ENCODE measurements at regions not wholly inside any gene's neighbourhood (a gene's known extent, or its start where the extent isn't known, plus 50 kb on each side); places are given as distances from the start of the nearest gene placed in this dataset.

- Histone ChIP-seq H4K20me1 (ENCODE audit: insufficient read depth, low read length) (no peaks in the 10 kb centered on the region), H2AFZ (ENCODE audit: low read depth, low read length) (no peak overlapping the region), H3K79me2 (ENCODE audit: insufficient read depth, low read length) (no peaks in the 10 kb centered on the region), H3K36me3 (ENCODE audit: insufficient read depth, low read length) (no peaks in the 10 kb centered on the region), H3K4me1 (ENCODE audit: insufficient read depth, low read length) (no peaks in the 10 kb centered on the region), H3K9ac (ENCODE audit: low read depth, low read length) (no peak overlapping the region), H3K27ac (ENCODE audit: low read length) (no peak overlapping the region), H3K9me3 (ENCODE audit: insufficient read depth, low read length, severe bottlenecking) (no peaks in the 10 kb centered on the region), H3K4me3 (ENCODE audit: low read depth in 1 of 2, low read length in 2 of 2) (no peak overlapping the region), H3K27me3 (ENCODE audit: insufficient read depth, low read length, poor library complexity) (no peaks in the 10 kb centered on the region), H3K4me2 (ENCODE audit: insufficient read depth, low read length) (no peak overlapping the region)
- DNase-seq (no peak), ATAC-seq (ENCODE audit: insufficient read depth, low read depth) (no peak)
- TF ChIP-seq CTCF (IDR thresholded peaks at IDR 0.05; ENCODE audit: borderline replicate concordance, extremely low read depth, low read length, poor library complexity, severe bottlenecking), result no peak
- TF ChIP-seq EZH2 (IDR thresholded peaks at IDR 0.05; ENCODE audit: borderline replicate concordance, low read depth, low read length, severe bottlenecking), result no peak
Observed at GRCh38 chr16:26220894-26221293, 529.1 kb downstream of the HS3ST4 start.

- H4K20me1 ChIP-seq (ENCODE audit: insufficient read depth, low read length), result no peaks in the 10 kb centered on the region
- H3K27ac ChIP-seq (ENCODE audit: low read length), result no peak overlapping the region
- H2AFZ ChIP-seq (ENCODE audit: low read depth, low read length), result no peak overlapping the region
- H3K36me3 ChIP-seq (ENCODE audit: insufficient read depth, low read length), result no peaks in the 10 kb centered on the region
- DNase-seq, result no peak
- H3K4me1 ChIP-seq (ENCODE audit: insufficient read depth, low read length), result no peaks in the 10 kb centered on the region
- H3K9me3 ChIP-seq (ENCODE audit: insufficient read depth, low read length, severe bottlenecking), result no peaks in the 10 kb centered on the region
- no peak overlapping the region for H3K9ac ChIP-seq (ENCODE audit: low read depth, low read length)
- no peak overlapping the region for H3K4me3 ChIP-seq (ENCODE audit: low read depth in 1 of 2, low read length in 2 of 2)
- ATAC-seq (ENCODE audit: insufficient read depth, low read depth), result no peak
- TF ChIP-seq EZH2 (IDR thresholded peaks at IDR 0.05; ENCODE audit: borderline replicate concordance, low read depth, low read length, severe bottlenecking) (no peak), CTCF (IDR thresholded peaks at IDR 0.05; ENCODE audit: borderline replicate concordance, extremely low read depth, low read length, poor library complexity, severe bottlenecking) (no peak)
- no peaks in the 10 kb centered on the region for H3K27me3 ChIP-seq (ENCODE audit: insufficient read depth, low read length, poor library complexity)
- no peaks in the 10 kb centered on the region for H3K79me2 ChIP-seq (ENCODE audit: insufficient read depth, low read length)
- H3K4me2 ChIP-seq (ENCODE audit: insufficient read depth, low read length), result no peak overlapping the region
Observed at GRCh38 chr16:26231647-26232046, 539.9 kb downstream of the HS3ST4 start.

- Histone ChIP-seq H4K20me1 (ENCODE audit: insufficient read depth, low read length) (no peaks in the 10 kb centered on the region), H3K4me3 (ENCODE audit: low read depth in 1 of 2, low read length in 2 of 2) (no peak overlapping the region), H2AFZ (ENCODE audit: low read depth, low read length) (no peak overlapping the region), H3K27ac (ENCODE audit: low read length) (no peak overlapping the region), H3K4me1 (ENCODE audit: insufficient read depth, low read length) (no peaks in the 10 kb centered on the region), H3K4me2 (ENCODE audit: insufficient read depth, low read length) (no peak overlapping the region), H3K9ac (ENCODE audit: low read depth, low read length) (no peak overlapping the region), H3K79me2 (ENCODE audit: insufficient read depth, low read length) (no peaks in the 10 kb centered on the region), H3K9me3 (ENCODE audit: insufficient read depth, low read length, severe bottlenecking) (no peaks in the 10 kb centered on the region), H3K27me3 (ENCODE audit: insufficient read depth, low read length, poor library complexity) (peaks cover under 1% of the 10 kb centered on the region), H3K36me3 (ENCODE audit: insufficient read depth, low read length) (no peaks in the 10 kb centered on the region)
- no peak for ATAC-seq (ENCODE audit: insufficient read depth, low read depth)
- TF ChIP-seq CTCF (IDR thresholded peaks at IDR 0.05; ENCODE audit: borderline replicate concordance, extremely low read depth, low read length, poor library complexity, severe bottlenecking), result no peak
- no peak for TF ChIP-seq EZH2 (IDR thresholded peaks at IDR 0.05; ENCODE audit: borderline replicate concordance, low read depth, low read length, severe bottlenecking)
- DNase-seq, result no peak
Observed at GRCh38 chr16:26240807-26241206, 549.0 kb downstream of the HS3ST4 start.

DNA sequence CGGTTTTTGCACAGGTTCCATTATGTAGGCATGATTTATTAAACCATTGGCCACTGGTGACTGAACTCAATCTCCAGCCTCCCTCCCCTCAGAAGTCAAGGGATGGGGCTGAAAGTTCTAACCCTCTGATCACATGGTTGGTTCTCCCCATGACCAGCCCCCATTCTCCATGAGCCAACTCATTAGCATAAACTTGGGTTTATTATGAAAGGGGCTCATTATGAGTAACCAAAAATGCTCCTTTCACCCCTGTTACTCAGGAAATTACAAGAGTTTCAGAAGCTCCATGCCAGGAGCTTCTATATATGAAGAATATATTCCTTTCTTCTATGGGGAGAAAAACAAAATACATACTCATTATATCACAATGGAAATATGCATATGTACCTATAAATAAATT is 555.3 kb downstream of the HS3ST4 start:
- Histone ChIP-seq H2AFZ (ENCODE audit: low read depth, low read length) (no peak overlapping the region), H3K4me1 (ENCODE audit: insufficient read depth, low read length) (no peaks in the 10 kb centered on the region), H3K36me3 (ENCODE audit: insufficient read depth, low read length) (no peaks in the 10 kb centered on the region), H3K9ac (ENCODE audit: low read depth, low read length) (no peak overlapping the region), H3K79me2 (ENCODE audit: insufficient read depth, low read length) (no peaks in the 10 kb centered on the region), H3K4me3 (ENCODE audit: low read depth in 1 of 2, low read length in 2 of 2) (no peak overlapping the region), H4K20me1 (ENCODE audit: insufficient read depth, low read length) (no peaks in the 10 kb centered on the region), H3K4me2 (ENCODE audit: insufficient read depth, low read length) (no peak overlapping the region), H3K9me3 (ENCODE audit: insufficient read depth, low read length, severe bottlenecking) (no peaks in the 10 kb centered on the region), H3K27me3 (ENCODE audit: insufficient read depth, low read length, poor library complexity) (peaks cover 13% of the 10 kb centered on the region), H3K27ac (ENCODE audit: low read length) (no peak overlapping the region)
- ATAC-seq (ENCODE audit: insufficient read depth, low read depth), result no peak
- no peak for DNase-seq
- TF ChIP-seq EZH2 (IDR thresholded peaks at IDR 0.05; ENCODE audit: borderline replicate concordance, low read depth, low read length, severe bottlenecking) (no peak), CTCF (IDR thresholded peaks at IDR 0.05; ENCODE audit: borderline replicate concordance, extremely low read depth, low read length, poor library complexity, severe bottlenecking) (no peak)

Measured in DND-41 (cell line).